Mesothelial cell of epicardium (in vitro differentiated cells): ENCODE measurements at regions not wholly inside any gene's neighbourhood (a gene's known extent, or its start where the extent isn't known, plus 50 kb on each side); places are given as distances from the start of the nearest gene placed in this dataset.

Experiments used
- DNase-seq, 2 experiments: peaks; one replicate each; pipeline ENCODE4 v3.0.0; 2021; ENCODE audit warnings: low spot score in 2 of 2; ENCODE audit not compliant: unreplicated experiment in 2 of 2
- H3K27ac Mint-ChIP-seq: 2 replicates; pipeline ENCODE4 v1.8.0; 2021; ENCODE audit warnings: mixed read lengths
- H3K27me3 Mint-ChIP-seq: 2 replicates; pipeline ENCODE4 v1.8.0; 2021; ENCODE audit warnings: low read depth, mixed read lengths
- H3K36me3 Mint-ChIP-seq: 2 replicates; pipeline ENCODE4 v1.8.0; 2021; ENCODE audit warnings: mixed read lengths
- H3K4me1 Mint-ChIP-seq: 2 replicates; pipeline ENCODE4 v1.8.0; 2021; ENCODE audit warnings: mixed read lengths
- H3K4me3 Mint-ChIP-seq: 2 replicates; pipeline ENCODE4 v1.8.0; 2021; ENCODE audit warnings: mild to moderate bottlenecking, moderate library complexity, mixed read lengths
- H3K9me3 Mint-ChIP-seq: 2 replicates; pipeline ENCODE4 v1.8.0; 2021; ENCODE audit warnings: mixed read lengths
- TF ChIP-seq, protein P1 (sequence below): fragments of 200-600 bp; sonication (generic); IDR thresholded peaks from one replicate; pipeline ENCODE4 v1.5.0; 2021; ENCODE audit warnings: antibody characterized with exemption; ENCODE audit not compliant: unreplicated experiment

DNA sequence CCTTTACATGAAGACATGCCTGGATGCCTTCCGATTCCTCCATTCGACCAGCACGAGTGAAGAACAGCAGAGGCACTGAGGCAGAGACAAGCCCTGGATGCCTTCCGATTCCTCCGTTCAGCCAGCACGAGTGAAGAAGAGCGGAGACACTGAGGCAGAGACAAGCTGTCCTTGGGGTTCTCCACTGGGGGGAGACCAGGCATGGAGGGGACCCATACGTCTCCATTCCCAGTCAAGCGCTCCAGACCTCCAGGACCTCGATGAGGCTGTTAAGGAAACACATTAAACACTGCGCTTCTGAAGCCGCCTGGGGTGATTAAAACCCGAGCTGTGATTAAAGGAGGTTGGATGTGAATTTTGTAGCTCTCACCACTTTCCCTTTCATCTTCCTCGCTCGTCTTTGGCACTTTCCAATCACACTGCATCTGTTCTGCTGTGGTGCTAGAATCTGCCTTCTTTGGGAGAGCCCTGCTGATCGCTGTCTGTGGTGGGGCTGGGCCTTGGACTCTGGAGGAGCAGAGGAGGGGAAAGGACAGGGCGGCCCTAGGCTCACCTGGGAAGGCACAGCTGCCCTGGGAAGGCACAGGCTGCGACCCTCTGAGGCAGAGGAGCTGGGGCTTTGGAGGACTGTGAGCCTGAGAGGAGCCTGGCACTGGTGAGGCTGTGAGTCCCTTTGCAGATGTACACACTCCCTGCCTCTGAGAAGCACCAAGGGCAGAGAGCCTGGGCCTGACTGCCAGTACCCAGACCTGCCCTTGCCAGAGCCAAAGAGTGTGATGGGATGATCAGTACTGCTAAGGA is 463.1 kb upstream of the HS6ST1 start:
- TF ChIP-seq, protein P1, sequence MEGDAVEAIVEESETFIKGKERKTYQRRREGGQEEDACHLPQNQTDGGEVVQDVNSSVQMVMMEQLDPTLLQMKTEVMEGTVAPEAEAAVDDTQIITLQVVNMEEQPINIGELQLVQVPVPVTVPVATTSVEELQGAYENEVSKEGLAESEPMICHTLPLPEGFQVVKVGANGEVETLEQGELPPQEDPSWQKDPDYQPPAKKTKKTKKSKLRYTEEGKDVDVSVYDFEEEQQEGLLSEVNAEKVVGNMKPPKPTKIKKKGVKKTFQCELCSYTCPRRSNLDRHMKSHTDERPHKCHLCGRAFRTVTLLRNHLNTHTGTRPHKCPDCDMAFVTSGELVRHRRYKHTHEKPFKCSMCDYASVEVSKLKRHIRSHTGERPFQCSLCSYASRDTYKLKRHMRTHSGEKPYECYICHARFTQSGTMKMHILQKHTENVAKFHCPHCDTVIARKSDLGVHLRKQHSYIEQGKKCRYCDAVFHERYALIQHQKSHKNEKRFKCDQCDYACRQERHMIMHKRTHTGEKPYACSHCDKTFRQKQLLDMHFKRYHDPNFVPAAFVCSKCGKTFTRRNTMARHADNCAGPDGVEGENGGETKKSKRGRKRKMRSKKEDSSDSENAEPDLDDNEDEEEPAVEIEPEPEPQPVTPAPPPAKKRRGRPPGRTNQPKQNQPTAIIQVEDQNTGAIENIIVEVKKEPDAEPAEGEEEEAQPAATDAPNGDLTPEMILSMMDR: no peak
- Mint-ChIP-seq H3K4me1 (peaks cover 34% of the 10 kb centered on the region), H3K27ac (no peak overlapping the region), H3K36me3 (no peaks in the 10 kb centered on the region), H3K27me3 (no peaks in the 10 kb centered on the region), H3K4me3 (no peak overlapping the region), H3K9me3 (peaks cover 6% of the 10 kb centered on the region)
- no peak for DNase-seq

DNA sequence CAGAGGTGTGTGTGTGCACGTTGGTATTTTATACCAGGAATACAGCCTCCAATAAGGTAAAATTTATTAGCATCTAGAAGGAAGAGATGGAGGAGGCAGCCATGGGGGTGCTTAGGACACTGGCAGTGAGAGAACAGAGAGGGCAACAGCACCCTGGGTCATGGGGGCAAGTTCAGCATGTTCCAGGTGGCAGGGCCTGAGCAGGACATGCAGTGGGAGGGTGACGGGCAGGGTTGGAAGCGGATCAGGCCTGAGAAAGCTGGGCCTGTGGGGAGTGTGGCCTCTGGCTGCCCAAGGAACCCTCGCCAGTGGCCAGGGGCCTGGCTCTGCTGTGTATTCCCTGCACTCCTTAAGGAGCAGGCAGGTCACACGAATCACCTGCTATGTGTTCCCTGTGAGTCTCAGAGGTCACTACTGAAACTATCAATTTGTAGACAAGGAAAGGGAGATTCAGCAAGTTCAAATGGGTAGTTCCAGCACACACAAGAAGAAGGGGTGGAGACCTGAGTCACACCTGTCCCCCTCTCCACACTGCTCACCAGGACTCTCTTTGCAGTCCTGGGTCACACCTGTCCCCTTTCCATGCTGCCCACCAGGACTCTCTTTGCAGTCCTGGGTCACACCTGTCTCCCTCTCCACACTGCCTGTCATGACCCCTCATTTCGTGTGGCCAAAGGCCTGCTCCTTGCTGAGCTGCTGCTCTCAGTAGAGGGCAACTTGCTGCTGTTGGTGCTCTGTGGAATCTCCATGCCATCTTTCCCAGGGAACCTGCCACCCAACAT is 463.9 kb upstream of the HS6ST1 start:
- Mint-ChIP-seq H3K27me3 (no peaks in the 10 kb centered on the region), H3K4me1 (peaks cover 35% of the 10 kb centered on the region)

DNA sequence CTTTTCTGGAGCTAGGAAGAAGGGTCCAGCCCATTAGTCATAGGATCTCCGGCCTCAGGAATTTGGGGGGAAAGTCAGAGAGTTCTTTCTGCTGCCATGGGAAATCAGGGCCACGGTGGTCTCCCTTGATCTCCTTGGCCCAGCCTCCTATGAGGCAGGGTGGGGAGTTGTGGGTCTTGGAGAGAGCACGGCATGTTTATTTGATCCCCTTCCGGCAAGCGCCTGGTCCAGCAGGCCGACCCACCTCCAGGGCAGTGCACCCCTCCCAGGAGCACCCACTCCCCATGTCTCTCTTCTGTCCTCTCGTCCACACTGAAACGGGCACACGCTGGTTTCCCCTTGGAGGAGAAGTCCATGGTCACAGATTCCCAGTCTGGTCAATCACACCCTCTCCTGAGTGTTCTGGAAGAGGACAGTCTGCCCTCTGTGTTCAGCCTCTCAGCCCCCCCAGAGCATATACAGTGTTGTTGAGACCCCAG is 464.6 kb upstream of the HS6ST1 start:
- Mint-ChIP-seq H3K4me3 (no peak overlapping the region), H3K4me1 (peaks cover 31% of the 10 kb centered on the region), H3K27me3 (no peaks in the 10 kb centered on the region), H3K36me3 (no peaks in the 10 kb centered on the region), H3K27ac (no peak overlapping the region), H3K9me3 (peaks cover 6% of the 10 kb centered on the region)
- DNase-seq: no peak
- TF ChIP-seq, protein P1: no peak

More for the DNA sequence above, 463.9 kb upstream of the HS6ST1 start:
- TF ChIP-seq, protein P1: no peak
- no peaks in the 10 kb centered on the region for H3K36me3 Mint-ChIP-seq
- H3K27ac Mint-ChIP-seq: no peak overlapping the region
- peaks cover 6% of the 10 kb centered on the region for H3K9me3 Mint-ChIP-seq
- H3K4me3 Mint-ChIP-seq: no peak overlapping the region
- no peak for DNase-seq

DNA sequence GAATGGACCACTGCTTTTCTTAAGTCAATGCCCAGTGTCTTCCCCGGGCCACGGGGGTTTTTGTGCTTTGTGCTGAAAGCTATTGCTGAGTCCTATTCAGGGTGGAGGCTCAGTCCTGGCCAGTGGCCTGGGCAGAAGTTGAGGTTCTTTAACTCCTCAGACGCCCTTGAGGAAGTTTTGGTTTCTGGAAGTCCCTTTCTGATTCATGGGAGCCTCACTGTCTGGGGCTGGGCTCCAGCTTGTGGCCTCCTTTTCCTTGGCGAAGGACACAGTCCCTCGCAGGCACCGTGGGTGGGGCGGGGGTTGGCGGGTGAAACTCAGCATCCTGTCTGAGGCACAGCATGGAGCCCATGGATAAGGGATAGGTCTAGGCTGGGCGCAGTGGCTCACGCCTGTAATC is 465.2 kb upstream of the HS6ST1 start:
- DNase-seq: no peak

DNA sequence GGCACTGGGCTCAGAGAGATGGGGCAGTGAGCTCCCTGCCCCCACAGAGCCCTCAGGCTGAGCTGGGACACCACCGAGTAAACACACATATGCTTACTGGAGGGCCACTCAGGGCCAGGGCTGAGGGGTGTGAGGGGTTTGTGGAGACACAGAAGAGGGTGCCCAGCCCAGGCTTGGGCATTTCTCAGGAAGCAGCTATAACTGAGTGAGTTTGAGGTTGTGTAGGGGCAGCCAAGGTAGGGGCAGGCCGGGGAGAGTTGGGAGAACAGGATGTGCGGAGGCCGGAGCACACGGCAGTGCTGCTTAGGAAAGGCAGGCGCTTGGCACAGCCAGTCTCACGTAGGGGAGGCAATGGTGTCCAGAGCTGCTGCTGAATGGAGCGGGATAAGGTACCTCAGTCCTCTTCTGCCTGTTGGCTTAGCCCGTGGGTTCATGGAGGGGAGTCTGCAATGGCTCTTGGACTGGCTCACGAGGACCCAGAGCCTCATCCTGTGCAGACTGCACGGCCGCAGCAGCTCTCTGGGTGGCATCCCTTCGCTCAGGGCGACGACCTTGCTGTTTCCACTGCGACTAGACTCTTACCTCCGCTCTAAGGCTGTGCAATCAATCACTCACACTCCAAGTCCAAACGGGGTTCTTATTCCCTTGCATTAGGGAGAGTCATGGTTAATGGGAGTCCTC is 466.1 kb upstream of the HS6ST1 start:
- TF ChIP-seq, protein P1: no peak
- Mint-ChIP-seq H3K27me3 (no peaks in the 10 kb centered on the region), H3K36me3 (no peaks in the 10 kb centered on the region), H3K9me3 (no peaks in the 10 kb centered on the region), H3K27ac (peak overlapping the region; percentile 2), H3K4me3 (no peak overlapping the region), H3K4me1 (peaks cover 26% of the 10 kb centered on the region)
- DNase-seq: no peak

More for the DNA sequence above, 465.2 kb upstream of the HS6ST1 start:
- TF ChIP-seq, protein P1: no peak
- Mint-ChIP-seq H3K36me3 (no peaks in the 10 kb centered on the region), H3K4me1 (peaks cover 28% of the 10 kb centered on the region), H3K4me3 (no peak overlapping the region), H3K27ac (no peak overlapping the region), H3K9me3 (no peaks in the 10 kb centered on the region), H3K27me3 (no peaks in the 10 kb centered on the region)
